Endothelial cell of umbilical vein (primary cell): ENCODE measurements at regions not wholly inside any gene's neighbourhood (a gene's known extent, or its start where the extent isn't known, plus 50 kb on each side); places are given as distances from the start of the nearest gene placed in this dataset.

Source experiments
- BruUV-seq: library from RNA; stranded (reverse); fragments of 400-500 nt; replicated peaks from 2 replicates; lab custom pipeline; 2021; lab: Mats Ljungman, UMichigan
- CTCF ChIA-PET: fragments of 300-600, 350-600 bp; sonication (Branson Sonifier 250); formaldehyde crosslinking; loops from one replicate; lab custom pipeline; 2021; ENCODE audit warnings: antibody characterized with exemption, inconsistent platforms; lab: Charles Lee
- POLR2A ChIA-PET: fragments of 300-600, 350-600 bp; sonication (Branson Sonifier 250); formaldehyde crosslinking; loops from one replicate; lab custom pipeline; 2021; ENCODE audit warnings: antibody characterized with exemption, inconsistent platforms; lab: Charles Lee
- DNase-seq: peaks from one replicate; pipeline ENCODE4 v3.0.0-alpha.2; 2011; ENCODE audit warnings: low read depth, low spot score
- FAIRE-seq: peaks from 2 replicates; lab custom pipeline; 2011; peaks lifted over from hg19 to GRCh38; lab: Jason Lieb, UNC
- H2AFZ ChIP-seq: 2 replicates; pipeline ENCODE4 v1.6.0; 2012; ENCODE audit warnings: low read depth, low read length, control low read depth, inconsistent platforms
- H3K27ac ChIP-seq: 2 replicates; pipeline ENCODE4 v1.5.1; 2011; ENCODE audit warnings: low read depth, mild to moderate bottlenecking, control low read depth, low read length, moderate library complexity; ENCODE audit not compliant: insufficient read depth
- H3K27me3 ChIP-seq, 2 experiments: 2 replicates each; pipeline versions ENCODE4 v1.6.0 to v1.6.1; 2011; ENCODE audit warnings: low read length in 2 of 2, mixed read lengths in 1 of 2; ENCODE audit not compliant: control insufficient read depth in 2 of 2, insufficient read depth in 2 of 2
- H3K36me3 ChIP-seq, 2 experiments: 2 replicates in 1 of 2; 3 replicates in 1 of 2; pipeline ENCODE4 v1.5.1; 2011; ENCODE audit warnings: low read length in 2 of 2, mild to moderate bottlenecking in 1 of 2, moderate library complexity in 1 of 2; ENCODE audit not compliant: control insufficient read depth in 2 of 2, insufficient read depth in 2 of 2; ENCODE audit errors: extremely low read depth in 1 of 2
- H3K4me1 ChIP-seq: 3 replicates; pipeline ENCODE4 v1.5.1; 2011; ENCODE audit warnings: mild to moderate bottlenecking, low read length; ENCODE audit not compliant: control insufficient read depth, insufficient read depth; ENCODE audit errors: extremely low read depth
- H3K4me2 ChIP-seq: 2 replicates; pipeline ENCODE4 v1.6.1; 2011; ENCODE audit warnings: low read length, control low read depth, mixed read lengths; ENCODE audit not compliant: insufficient read depth
- H3K4me3 ChIP-seq, 3 experiments: fragments of 200-600 bp in 1 of 3; sonication (generic), shearing (Covaris generic) in 1 of 3; replicated peaks in 1 of 3; 2 replicates each; pipeline ENCODE4 v1.5.1; 2011 to 2016; ENCODE audit warnings: control low read depth in 3 of 3, low read length in 3 of 3, mild to moderate bottlenecking in 2 of 3, inconsistent platforms in 1 of 3, low read depth in 1 of 3, moderate library complexity in 1 of 3; ENCODE audit not compliant: insufficient read depth in 1 of 3
- H3K79me2 ChIP-seq: 2 replicates; pipeline ENCODE4 v1.6.0; 2012; ENCODE audit warnings: low read length, inconsistent platforms; ENCODE audit not compliant: control insufficient read depth, insufficient read depth
- H3K9ac ChIP-seq: replicated peaks from 2 replicates; pipeline ENCODE3; 2011; ENCODE audit warnings: low read length, control low read depth; ENCODE audit not compliant: insufficient read depth; ENCODE audit errors: extremely low read depth
- H3K9me1 ChIP-seq: replicated peaks from 3 replicates; pipeline ENCODE4 v1.6.0; 2011; ENCODE audit warnings: mild to moderate bottlenecking, low read length; ENCODE audit not compliant: control insufficient read depth, insufficient read depth; ENCODE audit errors: extremely low read depth
- H3K9me3 ChIP-seq: replicated peaks from 2 replicates; pipeline ENCODE4 v1.5.1; 2012; ENCODE audit warnings: low read length, inconsistent platforms; ENCODE audit not compliant: control insufficient read depth, insufficient read depth
- H4K20me1 ChIP-seq: replicated peaks from 2 replicates; pipeline ENCODE3; 2011; ENCODE audit warnings: mild to moderate bottlenecking, low read length; ENCODE audit not compliant: control insufficient read depth, insufficient read depth; ENCODE audit errors: extremely low read depth
- EZH2 ChIP-seq: IDR thresholded peaks from 2 replicates; pipeline ENCODE4 v1.6.1; 2012; ENCODE audit warnings: borderline replicate concordance, low read depth, mild to moderate bottlenecking, moderate library complexity, low read length, inconsistent platforms; ENCODE audit not compliant: severe bottlenecking
- FOS ChIP-seq: IDR thresholded peaks from 2 replicates; pipeline ENCODE4 v1.6.1; 2011; ENCODE audit warnings: mild to moderate bottlenecking, low read length, moderate library complexity, borderline replicate concordance; ENCODE audit not compliant: insufficient read depth
- GATA2 ChIP-seq: IDR thresholded peaks from 2 replicates; pipeline ENCODE4 v1.7.0; 2011; ENCODE audit warnings: low read depth, mild to moderate bottlenecking, moderate library complexity, mixed read lengths, low read length; ENCODE audit not compliant: insufficient read length, insufficient read depth
- JUN ChIP-seq: IDR thresholded peaks from 2 replicates; pipeline ENCODE4 v1.6.1; 2011; ENCODE audit warnings: borderline replicate concordance, low read depth; ENCODE audit not compliant: insufficient read length, insufficient read depth
- MYC ChIP-seq: IDR thresholded peaks from one replicate; pipeline ENCODE4 v1.6.1; 2011; ENCODE audit warnings: mild to moderate bottlenecking, low read depth, low read length
- POLR2A ChIP-seq: IDR thresholded peaks from 2 replicates; pipeline ENCODE4 v1.6.1; 2012; ENCODE audit warnings: low read depth, mild to moderate bottlenecking, control low read depth, low read length
- POLR2AphosphoS5 ChIP-seq: IDR thresholded peaks from 2 replicates; pipeline ENCODE4 v1.6.1; 2012; ENCODE audit warnings: low read depth, mild to moderate bottlenecking, control low read depth, low read length, moderate library complexity; ENCODE audit not compliant: insufficient read depth
- dilution Hi-C: fragments of 300-500 bp; cut with MboI; formaldehyde crosslinking; loops from one replicate; pipeline ENCODE4 v1.15.0; 2019; ENCODE audit warnings: low sequenced_read_pairs; ENCODE audit not compliant: extremely low pct_ligation_motif_present
- intact Hi-C: fragments of 100-400 bp; cut with micrococcal nuclease; formaldehyde crosslinking; loops from one replicate; pipeline ENCODE4 v1.10.0; 2022
- TF ChIP-seq, protein P1 (sequence below): IDR thresholded peaks from 2 replicates; pipeline ENCODE4 v1.6.1; 2011; ENCODE audit not compliant: insufficient read depth, insufficient read length
- TF ChIP-seq, protein P2 (sequence below), 2 donors: IDR thresholded peaks; 1 replicate in 1 of 2; 2 replicates in 1 of 2; pipeline ENCODE4 v1.5.1; 2011; ENCODE audit warnings: low read length in 2 of 2, mild to moderate bottlenecking in 2 of 2, moderate library complexity in 2 of 2, control low read depth in 1 of 2, inconsistent platforms in 1 of 2, low read depth in 1 of 2; ENCODE audit not compliant: insufficient read depth in 1 of 2; ENCODE audit errors: extremely low read depth in 1 of 2

GRCh38 chr2:215205787-215206186 lies 67.4 kb upstream of the ABCA12 start:
- no TSS peak for BruUV-seq
- TF ChIP-seq, protein P1, sequence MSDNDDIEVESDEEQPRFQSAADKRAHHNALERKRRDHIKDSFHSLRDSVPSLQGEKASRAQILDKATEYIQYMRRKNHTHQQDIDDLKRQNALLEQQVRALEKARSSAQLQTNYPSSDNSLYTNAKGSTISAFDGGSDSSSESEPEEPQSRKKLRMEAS: no peak
- TF ChIP-seq, protein P2, sequence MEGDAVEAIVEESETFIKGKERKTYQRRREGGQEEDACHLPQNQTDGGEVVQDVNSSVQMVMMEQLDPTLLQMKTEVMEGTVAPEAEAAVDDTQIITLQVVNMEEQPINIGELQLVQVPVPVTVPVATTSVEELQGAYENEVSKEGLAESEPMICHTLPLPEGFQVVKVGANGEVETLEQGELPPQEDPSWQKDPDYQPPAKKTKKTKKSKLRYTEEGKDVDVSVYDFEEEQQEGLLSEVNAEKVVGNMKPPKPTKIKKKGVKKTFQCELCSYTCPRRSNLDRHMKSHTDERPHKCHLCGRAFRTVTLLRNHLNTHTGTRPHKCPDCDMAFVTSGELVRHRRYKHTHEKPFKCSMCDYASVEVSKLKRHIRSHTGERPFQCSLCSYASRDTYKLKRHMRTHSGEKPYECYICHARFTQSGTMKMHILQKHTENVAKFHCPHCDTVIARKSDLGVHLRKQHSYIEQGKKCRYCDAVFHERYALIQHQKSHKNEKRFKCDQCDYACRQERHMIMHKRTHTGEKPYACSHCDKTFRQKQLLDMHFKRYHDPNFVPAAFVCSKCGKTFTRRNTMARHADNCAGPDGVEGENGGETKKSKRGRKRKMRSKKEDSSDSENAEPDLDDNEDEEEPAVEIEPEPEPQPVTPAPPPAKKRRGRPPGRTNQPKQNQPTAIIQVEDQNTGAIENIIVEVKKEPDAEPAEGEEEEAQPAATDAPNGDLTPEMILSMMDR (IDR thresholded peaks at IDR 0.05; ENCODE audit: extremely low read depth in 1 of 2, insufficient read depth in 1 of 2, low read depth in 1 of 2, low read length in 2 of 2): no peak
- TF ChIP-seq POLR2AphosphoS5 (no peak), EZH2 (no peak), MYC (no peak), POLR2A (no peak), GATA2 (no peak), JUN (no peak), FOS (no peak)
- Histone ChIP-seq H3K79me2 (no peaks in the 10 kb centered on the region), H3K9ac (no peak overlapping the region), H3K9me3 (no peaks in the 10 kb centered on the region), H3K9me1 (no peaks in the 10 kb centered on the region), H3K27ac (no peak overlapping the region), H4K20me1 (no peaks in the 10 kb centered on the region), H3K36me3 (no peaks in the 10 kb centered on the region), H3K27me3 (no peaks in the 10 kb centered on the region), H3K4me1 (no peaks in the 10 kb centered on the region), H2AFZ (no peak overlapping the region), H3K4me3 (no peak overlapping the region), H3K4me2 (no peak overlapping the region)
- FAIRE-seq: no peak
- no peak for DNase-seq
- intact Hi-C loops: no loop called here
- CTCF ChIA-PET: interaction anchor here (0.7 kb wide), 1 partner anchor 725 kb away, joined by 3 read pairs; no protein-coding TSS in a partner anchor
- dilution Hi-C loops: no loop called here
- POLR2A ChIA-PET: no interaction called here
